ENCODE measurements at regions not wholly inside any gene's neighbourhood (a gene's known extent, or its start where the extent isn't known, plus 50 kb on each side); places are given as distances from the start of the nearest gene placed in this dataset.
A peak's percentile ranks its signal among the peaks of the same experiment; 100 is the strongest.
"Not testable (repeated sequence)": the region's sequence is repeated elsewhere in the genome, so short reads cannot be mapped to it uniquely, and the experiment has no call there.

GRCh38 chr10:95137990-95138625 lies 55.9 kb upstream of the ACSM6 start:
- DNase-seq, result not testable (repeated sequence)

DNA sequence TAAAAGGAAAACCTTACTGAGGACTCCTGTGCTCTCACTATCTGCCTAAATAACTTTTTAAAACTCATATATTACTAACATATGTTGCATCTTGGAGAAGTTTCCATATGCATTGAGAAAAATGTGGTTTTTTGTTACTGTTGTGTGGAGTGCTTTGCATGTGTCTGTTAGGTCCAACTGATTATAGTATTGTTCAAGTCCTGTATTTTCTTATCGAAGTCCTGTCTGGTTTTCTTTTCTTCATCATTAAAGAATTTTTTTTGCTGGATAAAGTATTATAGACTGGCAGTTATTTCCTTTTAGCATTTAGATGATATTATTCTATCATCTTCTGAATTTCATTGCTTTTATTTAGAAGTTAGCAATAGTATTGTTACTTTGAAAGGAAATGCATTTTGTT lies 59.5 kb upstream of the ACSM6 start:
- no peak for DNase-seq

DNA sequence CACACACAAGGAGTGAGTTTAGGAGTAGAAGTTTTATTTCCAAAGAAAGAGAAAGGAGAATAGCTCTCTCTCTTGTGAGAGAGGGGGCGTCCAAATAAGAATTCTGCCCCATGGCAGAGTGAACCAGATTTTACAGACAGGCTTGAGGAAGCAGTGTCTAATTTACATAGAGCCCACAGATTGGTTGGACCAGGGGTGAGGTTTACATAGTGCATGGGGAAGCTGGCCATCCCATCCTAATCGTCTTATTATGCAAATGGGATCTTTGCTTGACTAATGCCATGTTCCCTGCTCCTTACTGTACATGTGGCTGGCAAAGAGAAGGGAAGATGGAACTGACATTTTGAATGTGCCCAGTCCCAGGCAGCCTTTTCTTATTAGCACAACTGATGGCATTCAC lies 60.0 kb upstream of the ACSM6 start:
- DNase-seq, result no peak

GRCh38 chr10:95133016-95133752 lies 60.9 kb upstream of the ACSM6 start:
- peak in 24 of 51 donors; percentile 1 to 65 (median 8) for DNase-seq

- DNase-seq, result not testable (repeated sequence)
Measured at GRCh38 chr10:95130429-95130828, 61.1 kb upstream of the CYP2C8 start.

- no peak for DNase-seq
Measured at GRCh38 chr10:95125582-95125981, 56.3 kb upstream of the CYP2C8 start.

DNA sequence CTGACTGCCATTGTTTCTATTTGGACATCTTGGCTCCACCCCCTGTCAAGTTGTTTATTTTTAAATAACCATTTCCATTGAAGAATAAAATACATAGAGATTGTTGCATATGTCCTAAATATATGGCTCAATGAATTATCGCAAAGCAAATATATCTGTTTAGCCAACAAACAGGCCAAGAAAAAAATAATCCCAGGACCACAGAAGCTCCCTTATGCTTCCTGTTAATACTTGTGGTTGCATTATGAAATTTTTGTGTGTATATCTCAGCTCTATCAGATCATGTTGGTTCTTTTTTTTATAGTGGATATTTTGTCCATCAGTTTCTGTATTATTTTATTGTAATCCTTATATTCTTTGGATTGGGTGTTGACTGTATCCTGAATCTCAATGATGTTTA lies 53.4 kb upstream of the CYP2C8 start:
- DNase-seq, result no peak

- DNase-seq, result no peak
Measured at GRCh38 chr10:95121904-95122303, 52.6 kb upstream of the CYP2C8 start.
